Suprapubic skin (tissue), 4 donors: ENCODE measurements at regions not wholly inside any gene's neighbourhood (a gene's known extent, or its start where the extent isn't known, plus 50 kb on each side); places are given as distances from the start of the nearest gene placed in this dataset.

Experiments used
- DNase-seq, 2 donors: peaks; one replicate each; pipeline ENCODE4 v3.0.0-alpha.2; 2019; ENCODE audit warnings: low spot score in 2 of 2
- H3K27ac ChIP-seq: fragments of 200-600 bp; sonication (generic); one replicate; pipeline ENCODE4 v1.5.1; 2019
- H3K27me3 ChIP-seq: fragments of 200-600 bp; sonication (generic); one replicate; pipeline ENCODE4 v1.5.1; 2019
- H3K36me3 ChIP-seq: fragments of 200-600 bp; sonication (generic); one replicate; pipeline ENCODE4 v1.5.1; 2019
- H3K4me1 ChIP-seq: fragments of 200-600 bp; sonication (generic); one replicate; pipeline ENCODE4 v1.5.1; 2019
- H3K4me3 ChIP-seq: fragments of 200-600 bp; sonication (generic); one replicate; pipeline ENCODE4 v1.5.1; 2019; ENCODE audit warnings: mild to moderate bottlenecking
- H3K9me3 ChIP-seq: fragments of 200-600 bp; sonication (generic); one replicate; pipeline ENCODE4 v1.5.1; 2019
- CTCF ChIP-seq, 2 donors: fragments of 200-600 bp in 1 of 2; fragments of 450-650 bp in 1 of 2; sonication (generic) in 1 of 2; IDR thresholded peaks; one replicate each; pipeline ENCODE4 v1.5.1; 2016 to 2019; ENCODE audit warnings: antibody characterized with exemption in 2 of 2, mild to moderate bottlenecking in 1 of 2, moderate library complexity in 1 of 2
- EP300 ChIP-seq: sonication (generic); formaldehyde crosslinking; IDR thresholded peaks from one replicate; pipeline ENCODE4 v1.6.1; 2017; ENCODE audit warnings: antibody characterized with exemption
- POLR2A ChIP-seq, 2 donors: fragments of 450-650 bp; IDR thresholded peaks; one replicate each; pipeline ENCODE4 v1.6.1; 2017; ENCODE audit warnings: antibody characterized with exemption in 2 of 2, mild to moderate bottlenecking in 2 of 2, moderate library complexity in 2 of 2
- POLR2AphosphoS5 ChIP-seq, 3 donors: sonication (generic); formaldehyde crosslinking; IDR thresholded peaks; one replicate each; pipeline ENCODE4 v1.6.1; 2017; ENCODE audit warnings: antibody characterized with exemption in 3 of 3
- WGBS: methylation state at CpG from one replicate; pipeline ENCODE4 v1.1.5; 2018; 5-methylcytosine and 5-hydroxymethylcytosine counted together

- Histone ChIP-seq H3K27me3 (peaks cover 2% of the 10 kb centered on the region), H3K27ac (no peak overlapping the region), H3K9me3 (no peaks in the 10 kb centered on the region), H3K36me3 (no peaks in the 10 kb centered on the region), H3K4me3 (no peak overlapping the region), H3K4me1 (no peaks in the 10 kb centered on the region)
- TF ChIP-seq POLR2A (IDR thresholded peaks at IDR 0.05) = no peak
- TF ChIP-seq EP300 = no peak
- no peak for TF ChIP-seq POLR2AphosphoS5 (IDR thresholded peaks at IDR 0.05)
- no peak for TF ChIP-seq CTCF (IDR thresholded peaks at IDR 0.05)
- no peak for DNase-seq
- 57% methylated on average over 6 of the region's 6 CpGs for WGBS
These were observed 324.7 kb downstream of the TLE4 start for GRCh38 chr9:79896390-79896980.

- DNase-seq = no peak
- TF ChIP-seq CTCF (IDR thresholded peaks at IDR 0.05) = no peak
- no peak for TF ChIP-seq POLR2AphosphoS5 (IDR thresholded peaks at IDR 0.05)
- TF ChIP-seq EP300 = no peak
- no peak for TF ChIP-seq POLR2A (IDR thresholded peaks at IDR 0.05)
- Histone ChIP-seq H3K4me1 (no peaks in the 10 kb centered on the region), H3K4me3 (no peak overlapping the region), H3K27me3 (no peaks in the 10 kb centered on the region), H3K9me3 (no peaks in the 10 kb centered on the region), H3K36me3 (no peaks in the 10 kb centered on the region), H3K27ac (no peak overlapping the region)
- 51% methylated on average over 6 of the region's 6 CpGs for WGBS
These were observed 323.5 kb downstream of the TLE4 start for GRCh38 chr9:79895232-79895631.

- Histone ChIP-seq H3K9me3 (no peaks in the 10 kb centered on the region), H3K4me3 (no peak overlapping the region), H3K36me3 (no peaks in the 10 kb centered on the region), H3K27ac (no peak overlapping the region), H3K27me3 (no peaks in the 10 kb centered on the region), H3K4me1 (no peaks in the 10 kb centered on the region)
- DNase-seq = no peak
- TF ChIP-seq EP300 (no peak), POLR2AphosphoS5 (IDR thresholded peaks at IDR 0.05) (no peak), POLR2A (IDR thresholded peaks at IDR 0.05) (no peak), CTCF (IDR thresholded peaks at IDR 0.05) (no peak)
These were observed 317.6 kb downstream of the TLE4 start for GRCh38 chr9:79889369-79889768.

GRCh38 chr9:79885093-79885857 is 313.5 kb downstream of the TLE4 start:
- Histone ChIP-seq H3K9me3 (no peaks in the 10 kb centered on the region), H3K36me3 (no peaks in the 10 kb centered on the region), H3K4me3 (no peak overlapping the region), H3K27ac (no peak overlapping the region), H3K4me1 (no peaks in the 10 kb centered on the region), H3K27me3 (no peaks in the 10 kb centered on the region)
- no peak for DNase-seq
- 93% methylated on average over 6 of the region's 6 CpGs for WGBS
- TF ChIP-seq CTCF (IDR thresholded peaks at IDR 0.05) (no peak), POLR2AphosphoS5 (IDR thresholded peaks at IDR 0.05) (no peak), POLR2A (IDR thresholded peaks at IDR 0.05) (no peak), EP300 (no peak)

- H3K36me3 ChIP-seq = no peaks in the 10 kb centered on the region
- 70% methylated on average over 4 of the region's 4 CpGs for WGBS
- no peak for DNase-seq
- no peaks in the 10 kb centered on the region for H3K4me1 ChIP-seq
- H3K27me3 ChIP-seq = no peaks in the 10 kb centered on the region
- TF ChIP-seq EP300 (no peak), CTCF (IDR thresholded peaks at IDR 0.05) (no peak), POLR2A (IDR thresholded peaks at IDR 0.05) (no peak), POLR2AphosphoS5 (IDR thresholded peaks at IDR 0.05) (no peak)
- H3K9me3 ChIP-seq = no peaks in the 10 kb centered on the region
- H3K4me3 ChIP-seq = no peak overlapping the region
- H3K27ac ChIP-seq = no peak overlapping the region
These were observed 312.8 kb downstream of the TLE4 start for GRCh38 chr9:79884546-79884945.
